Suprapubic skin (tissue), 4 donors: ENCODE measurements at regions not wholly inside any gene's neighbourhood (a gene's known extent, or its start where the extent isn't known, plus 50 kb on each side); places are given as distances from the start of the nearest gene placed in this dataset.

ENCODE experiments used
- DNase-seq, 2 donors: peaks; one replicate each; pipeline ENCODE4 v3.0.0-alpha.2; 2019; ENCODE audit warnings: low spot score in 2 of 2
- H3K27ac ChIP-seq: fragments of 200-600 bp; sonication (generic); one replicate; pipeline ENCODE4 v1.5.1; 2019
- H3K27me3 ChIP-seq: fragments of 200-600 bp; sonication (generic); one replicate; pipeline ENCODE4 v1.5.1; 2019
- H3K36me3 ChIP-seq: fragments of 200-600 bp; sonication (generic); one replicate; pipeline ENCODE4 v1.5.1; 2019
- H3K4me1 ChIP-seq: fragments of 200-600 bp; sonication (generic); one replicate; pipeline ENCODE4 v1.5.1; 2019
- H3K4me3 ChIP-seq: fragments of 200-600 bp; sonication (generic); one replicate; pipeline ENCODE4 v1.5.1; 2019; ENCODE audit warnings: mild to moderate bottlenecking
- H3K9me3 ChIP-seq: fragments of 200-600 bp; sonication (generic); one replicate; pipeline ENCODE4 v1.5.1; 2019
- CTCF ChIP-seq, 2 donors: fragments of 200-600 bp in 1 of 2; fragments of 450-650 bp in 1 of 2; sonication (generic) in 1 of 2; IDR thresholded peaks; one replicate each; pipeline ENCODE4 v1.5.1; 2016 to 2019; ENCODE audit warnings: antibody characterized with exemption in 2 of 2, mild to moderate bottlenecking in 1 of 2, moderate library complexity in 1 of 2
- EP300 ChIP-seq: sonication (generic); formaldehyde crosslinking; IDR thresholded peaks from one replicate; pipeline ENCODE4 v1.6.1; 2017; ENCODE audit warnings: antibody characterized with exemption
- POLR2A ChIP-seq, 2 donors: fragments of 450-650 bp; IDR thresholded peaks; one replicate each; pipeline ENCODE4 v1.6.1; 2017; ENCODE audit warnings: antibody characterized with exemption in 2 of 2, mild to moderate bottlenecking in 2 of 2, moderate library complexity in 2 of 2
- POLR2AphosphoS5 ChIP-seq, 3 donors: sonication (generic); formaldehyde crosslinking; IDR thresholded peaks; one replicate each; pipeline ENCODE4 v1.6.1; 2017; ENCODE audit warnings: antibody characterized with exemption in 3 of 3
- WGBS: methylation state at CpG from one replicate; pipeline ENCODE4 v1.1.5; 2018; 5-methylcytosine and 5-hydroxymethylcytosine counted together

- Histone ChIP-seq H3K27me3 (no peaks in the 10 kb centered on the region), H3K36me3 (no peaks in the 10 kb centered on the region), H3K4me3 (no peak overlapping the region), H3K4me1 (peaks cover 12% of the 10 kb centered on the region), H3K27ac (no peak overlapping the region), H3K9me3 (no peaks in the 10 kb centered on the region)
- TF ChIP-seq POLR2A (IDR thresholded peaks at IDR 0.05) (no peak), CTCF (IDR thresholded peaks at IDR 0.05) (no peak), EP300 (no peak), POLR2AphosphoS5 (IDR thresholded peaks at IDR 0.05) (no peak)
- WGBS = 69% methylated on average over 5 of the region's 5 CpGs
- no peak for DNase-seq
Measured at GRCh38 chr7:37537439-37537838, 88.8 kb upstream of the ELMO1 start.

- Histone ChIP-seq H3K27ac (no peak overlapping the region), H3K27me3 (no peaks in the 10 kb centered on the region), H3K4me3 (no peak overlapping the region), H3K36me3 (no peaks in the 10 kb centered on the region), H3K9me3 (no peaks in the 10 kb centered on the region), H3K4me1 (peaks cover 12% of the 10 kb centered on the region)
- 90% methylated on average over 4 of the region's 4 CpGs for WGBS
- TF ChIP-seq POLR2AphosphoS5 (IDR thresholded peaks at IDR 0.05) (no peak), EP300 (no peak), CTCF (IDR thresholded peaks at IDR 0.05) (no peak), POLR2A (IDR thresholded peaks at IDR 0.05) (no peak)
- DNase-seq = no peak
Measured at GRCh38 chr7:37538945-37539344, 90.3 kb upstream of the ELMO1 start.

GRCh38 chr7:37540917-37541316 lies 92.3 kb upstream of the ELMO1 start:
- TF ChIP-seq POLR2AphosphoS5 (IDR thresholded peaks at IDR 0.05) (no peak), CTCF (IDR thresholded peaks at IDR 0.05) (no peak), POLR2A (IDR thresholded peaks at IDR 0.05) (no peak), EP300 (no peak)
- H3K4me3 ChIP-seq = no peak overlapping the region
- H3K27me3 ChIP-seq = no peaks in the 10 kb centered on the region
- no peak overlapping the region for H3K27ac ChIP-seq
- 57% methylated on average over 9 of the region's 9 CpGs for WGBS
- DNase-seq = no peak
- H3K4me1 ChIP-seq = peaks cover 12% of the 10 kb centered on the region
- no peaks in the 10 kb centered on the region for H3K9me3 ChIP-seq
- no peaks in the 10 kb centered on the region for H3K36me3 ChIP-seq

GRCh38 chr7:37541810-37542443 lies 93.3 kb upstream of the ELMO1 start:
- TF ChIP-seq POLR2AphosphoS5 (IDR thresholded peaks at IDR 0.05) (no peak), CTCF (IDR thresholded peaks at IDR 0.05) (no peak), POLR2A (IDR thresholded peaks at IDR 0.05) (no peak), EP300 (no peak)
- no peak overlapping the region for H3K27ac ChIP-seq
- no peaks in the 10 kb centered on the region for H3K9me3 ChIP-seq
- no peaks in the 10 kb centered on the region for H3K36me3 ChIP-seq
- no peaks in the 10 kb centered on the region for H3K27me3 ChIP-seq
- peaks cover 2% of the 10 kb centered on the region for H3K4me1 ChIP-seq
- 89% methylated on average over 3 of the region's 3 CpGs for WGBS
- no peak overlapping the region for H3K4me3 ChIP-seq
- DNase-seq = no peak

- no peak overlapping the region for H3K4me3 ChIP-seq
- H3K27ac ChIP-seq = no peak overlapping the region
- H3K36me3 ChIP-seq = no peaks in the 10 kb centered on the region
- H3K27me3 ChIP-seq = no peaks in the 10 kb centered on the region
- 79% methylated on average over 7 of the region's 7 CpGs for WGBS
- peaks cover 3% of the 10 kb centered on the region for H3K4me1 ChIP-seq
- no peak for DNase-seq
- TF ChIP-seq CTCF (IDR thresholded peaks at IDR 0.05) = no peak
- TF ChIP-seq POLR2A (IDR thresholded peaks at IDR 0.05) = no peak
- no peak for TF ChIP-seq EP300
- TF ChIP-seq POLR2AphosphoS5 (IDR thresholded peaks at IDR 0.05) = no peak
- H3K9me3 ChIP-seq = no peaks in the 10 kb centered on the region
Measured at GRCh38 chr7:37545619-37546534, 97.2 kb upstream of the ELMO1 start.
